Activated CD4-positive, alpha-beta T cell treated with anti-CD3 and anti-CD28 coated beads, Interleukin-2, amount 50 U/mL, for 16 hours (primary cell): ENCODE measurements at regions not wholly inside any gene's neighbourhood (a gene's known extent, or its start where the extent isn't known, plus 50 kb on each side); places are given as distances from the start of the nearest gene placed in this dataset.

Experiments used
- DNase-seq: peaks from one replicate; pipeline ENCODE4 v3.0.0-alpha.2; 2020

- DNase-seq = no peak
Measured at GRCh38 chr2:216320852-216321251, 51.4 kb downstream of the MARCHF4 start.

GRCh38 chr2:216319771-216320170 lies 52.5 kb downstream of the MARCHF4 start:
- no peak for DNase-seq

- no peak for DNase-seq
Measured at GRCh38 chr2:216318521-216318874, 53.8 kb downstream of the MARCHF4 start.

GRCh38 chr2:216317831-216318520 lies 54.3 kb downstream of the MARCHF4 start:
- no peak for DNase-seq

GRCh38 chr2:216316743-216317142 lies 55.5 kb downstream of the MARCHF4 start:
- no peak for DNase-seq

GRCh38 chr2:216315802-216316603 lies 56.3 kb downstream of the MARCHF4 start:
- no peak for DNase-seq

- no peak for DNase-seq
Measured at GRCh38 chr2:216312441-216312840, 59.8 kb downstream of the MARCHF4 start.

- DNase-seq = no peak
Measured at GRCh38 chr2:216308576-216308975, 63.7 kb downstream of the MARCHF4 start.

GRCh38 chr2:216307496-216307895 lies 64.8 kb downstream of the MARCHF4 start:
- DNase-seq = no peak

- DNase-seq = no peak
Measured at GRCh38 chr2:216306868-216307267, 65.4 kb downstream of the MARCHF4 start.

GRCh38 chr2:216305574-216305973 lies 66.7 kb downstream of the MARCHF4 start:
- DNase-seq = no peak

- DNase-seq = no peak
Measured at GRCh38 chr2:216302981-216303676, 69.2 kb downstream of the MARCHF4 start.

GRCh38 chr2:216300906-216301305 lies 71.4 kb downstream of the MARCHF4 start:
- DNase-seq = no peak

GRCh38 chr2:216299588-216299987 lies 72.7 kb downstream of the MARCHF4 start:
- DNase-seq = no peak

GRCh38 chr2:216298719-216299495 lies 73.4 kb downstream of the MARCHF4 start:
- DNase-seq = no peak

GRCh38 chr2:216296856-216297255 lies 75.4 kb downstream of the MARCHF4 start:
- DNase-seq = no peak

GRCh38 chr2:216294305-216294704 lies 78.0 kb downstream of the MARCHF4 start:
- no peak for DNase-seq

- DNase-seq = no peak
Measured at GRCh38 chr2:216293883-216294282, 78.4 kb downstream of the MARCHF4 start.

GRCh38 chr2:216292886-216293301 lies 79.4 kb downstream of the MARCHF4 start:
- no peak for DNase-seq

- DNase-seq = no peak
Measured at GRCh38 chr2:216292475-216292874, 79.8 kb downstream of the MARCHF4 start.

- no peak for DNase-seq
Measured at GRCh38 chr2:216289470-216289869, 82.8 kb downstream of the MARCHF4 start.

GRCh38 chr2:216287251-216287650 lies 85.0 kb downstream of the MARCHF4 start:
- DNase-seq = no peak

- DNase-seq = no peak
Measured at GRCh38 chr2:216286616-216287231, 85.6 kb downstream of the MARCHF4 start.
